IPS DF 4.7 (cell line): ENCODE measurements at regions not wholly inside any gene's neighbourhood (a gene's known extent, or its start where the extent isn't known, plus 50 kb on each side); places are given as distances from the start of the nearest gene placed in this dataset.

Source experiments
- DNase-seq: peaks from one replicate; pipeline ENCODE4 v3.0.0-alpha.2; 2013; ENCODE audit warnings: low spot score; ENCODE audit errors: extremely low read depth

DNA sequence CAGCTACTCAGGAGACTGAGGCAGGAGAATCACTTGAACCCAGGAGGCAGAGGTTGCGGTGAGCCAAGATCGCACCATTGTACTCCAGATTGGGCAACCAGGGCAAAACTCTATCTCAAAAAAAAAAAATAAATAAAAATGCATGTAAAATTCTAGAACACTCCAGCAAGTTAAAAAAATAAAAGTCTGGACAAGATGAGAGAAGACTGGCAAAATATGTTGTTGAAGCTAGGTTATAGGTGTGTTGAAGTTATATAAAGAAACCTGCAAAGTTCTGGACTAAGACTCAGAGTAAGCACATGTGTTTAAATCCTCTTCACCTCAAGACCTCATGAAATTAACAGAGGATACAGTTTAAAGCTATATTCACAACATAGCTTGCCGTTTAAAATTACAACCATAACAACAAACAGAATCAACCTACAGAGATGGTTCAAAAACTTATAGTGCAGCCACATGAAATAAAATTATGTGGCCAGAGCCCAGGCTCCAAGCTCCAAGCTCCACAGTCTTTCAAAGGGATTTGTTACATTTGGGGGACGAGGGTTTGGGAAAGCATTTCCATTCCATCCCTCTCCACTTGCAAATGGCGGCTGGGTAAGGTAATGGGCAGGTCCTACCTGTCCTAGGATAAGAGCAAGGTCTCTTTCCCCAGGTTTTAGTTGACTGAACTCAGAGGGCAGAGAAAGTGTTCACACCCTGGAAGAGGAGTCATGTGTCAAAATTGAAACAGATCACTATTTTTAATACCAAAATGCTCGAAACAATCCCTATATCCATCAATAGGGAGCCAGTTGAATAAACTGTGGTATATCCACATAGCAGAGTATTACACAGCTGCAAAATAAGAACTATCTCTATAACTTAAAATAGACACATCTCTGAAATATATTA is 59.9 kb upstream of the MYCN start:
- no peak for DNase-seq

DNA sequence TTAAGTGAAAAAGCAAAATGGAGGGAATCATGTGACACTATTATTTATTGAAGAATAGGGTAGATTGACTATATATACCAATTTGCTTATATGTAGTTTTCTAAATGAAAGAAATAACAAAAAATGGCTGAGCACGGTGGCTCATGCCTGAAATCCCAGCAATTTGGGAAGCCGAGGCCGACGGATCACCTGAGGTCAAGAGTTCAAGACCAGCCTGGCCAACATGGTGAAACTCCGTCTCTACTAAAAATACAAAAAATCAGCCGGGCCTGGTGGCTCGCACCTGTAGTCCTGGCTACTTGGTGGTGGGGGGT is 59.3 kb upstream of the MYCN start:
- DNase-seq = no peak

DNA sequence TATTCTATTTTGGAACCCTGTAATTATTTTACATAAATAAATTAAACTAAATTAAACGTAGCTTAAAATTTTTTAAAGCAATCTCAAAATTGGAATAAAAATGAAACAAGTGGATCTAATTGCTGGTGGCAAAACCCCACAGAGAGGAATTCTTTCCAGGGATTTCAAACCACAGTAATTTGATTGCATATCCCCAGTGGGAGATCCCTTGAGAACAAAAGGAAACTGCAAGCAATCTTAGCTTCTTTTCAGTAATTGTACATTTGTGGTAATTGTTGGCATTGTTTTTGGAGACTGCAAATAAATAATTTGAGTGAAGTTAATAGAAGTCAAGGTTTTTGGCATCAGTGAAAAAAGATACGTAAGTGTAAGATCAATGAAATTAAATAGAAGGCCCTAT is 58.7 kb upstream of the MYCN start:
- no peak for DNase-seq

DNA sequence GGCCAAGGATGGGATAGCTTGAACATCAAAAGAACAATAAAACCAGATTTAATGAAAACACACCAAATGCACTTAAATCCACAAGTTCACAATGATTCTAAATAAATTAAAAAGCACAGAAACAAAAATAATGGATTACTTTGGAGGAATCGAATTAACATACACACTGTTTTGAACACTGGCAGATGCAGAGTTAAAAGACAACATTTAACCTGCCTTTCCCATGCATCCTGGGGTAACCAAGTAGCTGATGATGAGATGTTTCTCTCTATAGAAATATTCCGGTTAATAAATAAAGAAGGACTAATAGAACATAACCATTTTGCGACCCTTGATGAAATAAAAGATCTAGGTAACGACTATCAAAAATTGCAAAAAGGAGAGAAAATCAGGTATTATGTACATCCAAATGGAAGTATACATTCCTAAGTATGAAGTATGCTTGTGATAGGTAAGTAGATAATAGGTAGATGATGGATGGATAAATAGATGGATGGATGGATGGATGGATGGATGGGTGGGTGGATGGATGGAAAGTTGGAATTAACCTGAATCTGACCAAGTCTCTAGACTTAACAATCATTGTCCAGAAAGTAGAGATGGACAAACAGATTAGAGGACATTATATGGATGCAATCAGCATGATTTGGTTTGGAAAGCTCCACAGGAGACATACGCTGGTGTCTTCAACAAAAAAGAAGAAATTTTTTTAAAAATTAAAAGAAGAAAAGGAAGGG is 57.4 kb upstream of the MYCN start:
- DNase-seq = no peak

DNA sequence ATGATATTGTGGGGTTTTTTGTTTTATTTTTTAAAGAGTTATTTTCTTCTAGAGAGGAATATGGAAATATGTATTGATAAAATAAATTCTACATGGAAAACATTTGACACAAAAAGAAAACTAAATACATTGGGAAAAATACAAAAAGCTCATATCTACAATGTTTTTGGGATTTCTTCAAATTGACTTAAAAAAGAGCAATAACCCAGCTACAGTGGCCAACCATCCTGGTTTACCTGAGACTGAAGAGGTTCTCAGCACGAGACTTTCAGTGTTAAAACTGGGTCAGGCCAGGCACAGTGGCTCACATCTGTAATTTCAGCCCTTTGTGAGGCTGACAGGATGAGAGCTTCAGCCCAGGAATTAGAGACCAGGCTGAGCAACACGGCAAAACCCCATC is 56.7 kb upstream of the MYCN start:
- no peak for DNase-seq

DNA sequence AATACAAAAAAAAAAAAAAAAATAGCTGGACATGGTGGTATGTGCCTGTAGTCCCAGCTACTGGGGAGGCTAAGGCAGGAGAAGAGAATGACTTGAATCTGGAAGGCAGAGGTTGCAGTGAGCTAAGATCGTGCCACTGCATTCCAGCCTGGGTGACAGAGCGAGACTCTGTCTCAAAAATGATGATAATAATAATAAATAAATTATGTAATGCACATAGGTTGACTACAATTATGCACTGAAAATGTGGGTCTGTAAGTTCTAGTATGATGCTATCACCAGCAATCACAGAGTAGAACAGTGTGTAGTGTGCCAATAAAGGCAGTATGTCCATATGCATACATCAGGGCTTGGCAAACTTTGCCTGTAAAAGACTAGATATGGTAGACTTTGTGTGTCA is 55.6 kb upstream of the MYCN start:
- DNase-seq = no peak

DNA sequence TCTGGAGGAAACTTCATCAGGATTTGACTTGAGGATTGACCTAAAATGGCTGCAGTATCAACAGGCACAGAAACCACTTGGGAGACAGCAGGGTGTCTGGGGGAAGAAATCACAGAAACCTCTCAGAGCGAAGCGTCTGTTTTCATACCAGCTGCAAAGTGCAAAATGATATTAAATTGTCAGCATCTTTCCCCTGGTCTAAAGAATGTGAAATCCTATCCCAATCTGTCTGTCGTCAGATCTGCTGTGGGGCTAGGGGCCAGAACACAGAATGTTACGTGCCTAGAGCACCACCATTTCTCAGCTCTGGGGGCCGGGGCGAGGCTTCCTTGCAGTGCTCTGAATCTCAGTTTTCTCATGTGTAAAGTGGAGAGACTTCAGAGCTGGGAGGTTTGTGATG is 54.1 kb upstream of the MYCN start:
- no peak for DNase-seq

DNA sequence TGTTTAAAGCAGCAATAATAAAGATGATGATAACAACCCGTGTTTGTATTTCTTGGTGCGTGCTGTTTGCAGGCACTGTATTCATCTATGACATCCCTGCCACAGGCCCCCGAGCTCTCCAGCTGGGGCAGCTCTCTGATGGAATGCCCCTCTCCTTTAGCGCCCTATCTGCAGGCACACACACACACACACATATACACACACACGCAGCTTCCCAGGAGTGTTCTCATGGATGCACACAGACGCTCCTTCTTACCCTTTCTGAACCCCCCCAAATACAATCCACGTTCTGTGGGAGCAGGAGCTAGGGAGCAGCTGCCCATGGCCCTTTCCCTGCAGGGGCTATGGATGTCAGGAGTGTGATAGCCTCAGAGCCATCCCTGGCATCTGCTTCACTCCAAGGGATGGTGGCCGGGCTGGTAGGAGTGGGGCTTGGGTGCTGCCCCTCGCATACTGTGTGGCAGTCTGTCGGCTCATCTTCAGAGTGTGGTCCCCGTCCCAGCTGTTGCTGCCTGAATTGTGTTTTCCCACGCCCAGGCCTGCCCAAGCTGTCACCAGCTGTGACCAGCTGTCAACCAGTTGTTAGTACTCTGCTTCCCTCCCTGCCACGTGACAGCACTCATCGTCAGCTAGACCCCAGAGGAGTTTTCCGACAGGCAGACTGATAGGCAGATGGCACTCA is 50.8 kb upstream of the MYCN start:
- DNase-seq = no peak

DNA sequence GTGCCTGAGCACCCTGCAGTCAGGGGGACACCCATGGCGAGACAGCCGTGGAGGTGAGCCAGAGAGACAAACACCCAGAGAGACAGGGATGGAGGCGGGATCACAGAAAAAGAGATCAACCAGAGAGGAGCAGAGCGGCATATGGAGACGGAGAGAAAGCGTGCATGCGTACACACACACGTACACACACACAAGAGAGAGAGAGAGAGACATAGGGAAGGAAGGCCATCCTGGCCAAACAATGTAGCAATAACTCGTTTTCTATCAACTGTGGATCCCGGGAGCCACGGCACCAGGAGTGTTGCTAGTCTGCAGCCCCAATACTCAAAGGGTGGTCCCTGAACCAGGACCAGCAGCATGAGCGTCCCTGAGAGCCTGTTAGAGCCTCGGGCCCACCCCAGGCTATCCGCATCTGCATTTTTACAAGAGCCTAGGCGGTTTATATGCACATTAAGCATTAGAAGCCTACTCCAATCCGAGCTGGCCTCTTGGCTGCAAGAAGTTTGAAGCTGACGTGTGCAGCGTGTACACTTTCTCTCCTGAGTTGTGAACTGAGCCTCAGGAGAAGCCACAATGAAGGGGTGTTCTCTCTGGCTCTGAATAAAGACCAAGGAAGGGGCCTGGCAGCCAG is 50.1 kb upstream of the MYCN start:
- no peak for DNase-seq
